Keratinocyte (primary cell): ENCODE measurements at regions not wholly inside any gene's neighbourhood (a gene's known extent, or its start where the extent isn't known, plus 50 kb on each side); places are given as distances from the start of the nearest gene placed in this dataset.

Experiments used
- DNase-seq: peaks from one replicate; pipeline ENCODE4 v3.0.0-alpha.2; 2011; ENCODE audit warnings: low read depth, missing footprints, low spot score
- FAIRE-seq: peaks from 2 replicates; lab custom pipeline; 2011; peaks lifted over from hg19 to GRCh38; lab: Jason Lieb, UNC
- H2AFZ ChIP-seq: 2 replicates; pipeline ENCODE4 v1.6.0; 2012; ENCODE audit warnings: low read length, control low read depth, inconsistent platforms; ENCODE audit not compliant: control insufficient read depth
- H3K27ac ChIP-seq: 2 replicates; pipeline ENCODE4 v1.5.1; 2011; ENCODE audit warnings: low read length; ENCODE audit not compliant: control insufficient read depth, insufficient read depth
- H3K27me3 ChIP-seq: 3 replicates; pipeline ENCODE4 v1.6.0; 2011; ENCODE audit warnings: low read length; ENCODE audit not compliant: control insufficient read depth, insufficient read depth; ENCODE audit errors: extremely low read depth
- H3K36me3 ChIP-seq, 2 experiments: 2 replicates in 1 of 2; 3 replicates in 1 of 2; pipeline ENCODE4 v1.5.1; 2011; ENCODE audit warnings: low read length in 2 of 2, mild to moderate bottlenecking in 1 of 2; ENCODE audit not compliant: control insufficient read depth in 2 of 2, insufficient read depth in 2 of 2; ENCODE audit errors: extremely low read depth in 1 of 2
- H3K4me1 ChIP-seq: 3 replicates; pipeline ENCODE4 v1.5.1; 2011; ENCODE audit warnings: low read length; ENCODE audit not compliant: control insufficient read depth, insufficient read depth; ENCODE audit errors: extremely low read depth
- H3K4me2 ChIP-seq: 3 replicates; pipeline ENCODE4 v1.6.0; 2011; ENCODE audit warnings: low read depth, low read length; ENCODE audit not compliant: control insufficient read depth, insufficient read depth; ENCODE audit errors: extremely low read depth
- H3K4me3 ChIP-seq, 3 experiments: fragments of 200-600 bp in 1 of 3; sonication (generic) in 1 of 3; 2 replicates in 2 of 3; 3 replicates in 1 of 3; pipeline ENCODE4 v1.5.1; 2011 to 2016; ENCODE audit warnings: low read length in 3 of 3, mild to moderate bottlenecking in 3 of 3, control low read depth in 2 of 3, inconsistent platforms in 1 of 3, low read depth in 1 of 3, mixed read lengths in 1 of 3, mixed run types in 1 of 3, moderate library complexity in 1 of 3; ENCODE audit not compliant: control insufficient read depth in 2 of 3, insufficient read depth in 2 of 3; ENCODE audit errors: extremely low read depth in 1 of 3
- H3K79me2 ChIP-seq: 2 replicates; pipeline ENCODE4 v1.6.0; 2012; ENCODE audit warnings: low read length; ENCODE audit not compliant: control insufficient read depth, insufficient read depth
- H3K9ac ChIP-seq: 3 replicates; pipeline ENCODE4 v1.6.0; 2011; ENCODE audit warnings: low read length; ENCODE audit not compliant: control insufficient read depth, insufficient read depth; ENCODE audit errors: extremely low read depth
- H3K9me1 ChIP-seq: 3 replicates; pipeline ENCODE4 v1.6.0; 2011; ENCODE audit warnings: low read length; ENCODE audit not compliant: control insufficient read depth, insufficient read depth; ENCODE audit errors: extremely low read depth
- H3K9me3 ChIP-seq: 2 replicates; pipeline ENCODE4 v1.5.1; 2012; ENCODE audit warnings: low read depth, low read length; ENCODE audit not compliant: control insufficient read depth
- H4K20me1 ChIP-seq: 3 replicates; pipeline ENCODE4 v1.6.0; 2011; ENCODE audit warnings: low read length; ENCODE audit not compliant: control insufficient read depth, insufficient read depth; ENCODE audit errors: extremely low read depth
- EZH2 ChIP-seq: IDR thresholded peaks from one replicate; pipeline ENCODE4 v1.6.1; 2012; ENCODE audit warnings: inconsistent platforms, mild to moderate bottlenecking, low read length, moderate library complexity
- dilution Hi-C: fragments of 300-500 bp; cut with MboI; formaldehyde crosslinking; loops from one replicate; pipeline ENCODE4 v1.7.0; 2020; ENCODE audit warnings: low sequenced_read_pairs; ENCODE audit not compliant: extremely low pct_ligation_motif_present
- TF ChIP-seq, protein P1 (sequence below), 3 experiments: IDR thresholded peaks in 1 of 3; conservative IDR thresholded peaks in 1 of 3; optimal IDR thresholded peaks in 1 of 3; 2 replicates in 2 of 3; 3 replicates in 1 of 3; pipeline versions ENCODE3 to v1.5.1; 2011; ENCODE audit warnings: low read length in 3 of 3, mild to moderate bottlenecking in 3 of 3, moderate library complexity in 2 of 3, control low read depth in 1 of 3, inconsistent platforms in 1 of 3; ENCODE audit not compliant: insufficient read depth in 2 of 3; ENCODE audit errors: extremely low read depth in 1 of 3

DNA sequence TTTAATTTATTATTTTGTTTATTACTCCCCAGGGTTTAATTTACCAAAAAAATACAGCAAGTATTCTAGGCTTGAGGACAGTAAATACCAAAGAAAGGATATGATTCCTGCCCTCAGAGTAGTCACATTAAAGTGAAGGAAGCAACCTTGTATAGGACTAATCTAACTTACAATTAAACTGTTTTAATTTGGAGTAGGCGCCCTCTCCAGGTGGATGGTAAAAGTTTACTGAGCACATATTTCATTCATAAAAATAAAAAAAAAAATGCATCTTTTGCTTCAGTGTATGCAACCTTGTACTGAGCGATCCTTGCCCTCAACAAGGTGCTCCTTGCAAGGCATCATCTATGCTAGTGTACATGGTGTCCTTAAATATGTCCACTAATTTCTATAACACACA lies 72.0 kb upstream of the MAGEB16 start:
- dilution Hi-C loops, result no loop called here
- H3K9me3 ChIP-seq, result no peaks in the 10 kb centered on the region
- no peak overlapping the region for H3K9ac ChIP-seq
- H2AFZ ChIP-seq, result no peak overlapping the region
- H3K27ac ChIP-seq, result no peak overlapping the region
- FAIRE-seq, result no peak
- no peak for TF ChIP-seq EZH2
- TF ChIP-seq, protein P1, sequence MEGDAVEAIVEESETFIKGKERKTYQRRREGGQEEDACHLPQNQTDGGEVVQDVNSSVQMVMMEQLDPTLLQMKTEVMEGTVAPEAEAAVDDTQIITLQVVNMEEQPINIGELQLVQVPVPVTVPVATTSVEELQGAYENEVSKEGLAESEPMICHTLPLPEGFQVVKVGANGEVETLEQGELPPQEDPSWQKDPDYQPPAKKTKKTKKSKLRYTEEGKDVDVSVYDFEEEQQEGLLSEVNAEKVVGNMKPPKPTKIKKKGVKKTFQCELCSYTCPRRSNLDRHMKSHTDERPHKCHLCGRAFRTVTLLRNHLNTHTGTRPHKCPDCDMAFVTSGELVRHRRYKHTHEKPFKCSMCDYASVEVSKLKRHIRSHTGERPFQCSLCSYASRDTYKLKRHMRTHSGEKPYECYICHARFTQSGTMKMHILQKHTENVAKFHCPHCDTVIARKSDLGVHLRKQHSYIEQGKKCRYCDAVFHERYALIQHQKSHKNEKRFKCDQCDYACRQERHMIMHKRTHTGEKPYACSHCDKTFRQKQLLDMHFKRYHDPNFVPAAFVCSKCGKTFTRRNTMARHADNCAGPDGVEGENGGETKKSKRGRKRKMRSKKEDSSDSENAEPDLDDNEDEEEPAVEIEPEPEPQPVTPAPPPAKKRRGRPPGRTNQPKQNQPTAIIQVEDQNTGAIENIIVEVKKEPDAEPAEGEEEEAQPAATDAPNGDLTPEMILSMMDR (optimal IDR thresholded peaks at IDR 0.05 in 1 of 3, IDR thresholded peaks at IDR 0.05 in 1 of 3, conservative IDR thresholded peaks at IDR 0.05 in 1 of 3; ENCODE audit: extremely low read depth in 1 of 3, insufficient read depth in 2 of 3, low read length in 3 of 3), result peak in 2 of 3 experiments; percentile 16 to 50
- no peaks in the 10 kb centered on the region for H3K4me1 ChIP-seq
- no peaks in the 10 kb centered on the region for H3K27me3 ChIP-seq
- no peaks in the 10 kb centered on the region for H3K9me1 ChIP-seq
- no peaks in the 10 kb centered on the region for H4K20me1 ChIP-seq
- H3K4me3 ChIP-seq, result no peak overlapping the region
- no peak for DNase-seq
- no peaks in the 10 kb centered on the region for H3K79me2 ChIP-seq
- H3K4me2 ChIP-seq, result no peak overlapping the region
- no peaks in the 10 kb centered on the region for H3K36me3 ChIP-seq

DNA sequence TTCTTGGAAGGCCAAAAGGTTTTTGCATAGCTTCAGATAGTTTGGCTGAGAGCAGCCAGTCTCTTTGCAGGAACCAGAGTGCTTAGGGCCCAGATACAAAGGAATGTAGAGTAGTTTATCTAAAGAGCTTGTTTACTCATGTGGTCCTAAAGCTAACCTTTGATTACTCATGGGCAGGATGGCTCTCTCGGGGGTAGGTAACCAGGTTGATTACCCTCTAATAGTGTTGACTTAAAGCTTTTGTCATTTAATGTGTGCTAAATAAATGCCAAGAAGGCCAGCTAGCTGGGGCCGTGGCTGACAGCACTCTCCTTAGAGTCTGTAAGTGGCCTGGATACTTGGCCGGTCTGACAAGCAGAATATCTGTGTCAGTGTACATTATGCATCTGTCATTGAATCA lies 69.7 kb upstream of the MAGEB16 start:
- H3K9me1 ChIP-seq, result no peaks in the 10 kb centered on the region
- no peak for FAIRE-seq
- no peaks in the 10 kb centered on the region for H4K20me1 ChIP-seq
- no peaks in the 10 kb centered on the region for H3K4me1 ChIP-seq
- no peaks in the 10 kb centered on the region for H3K79me2 ChIP-seq
- H3K27me3 ChIP-seq, result no peaks in the 10 kb centered on the region
- no peaks in the 10 kb centered on the region for H3K9me3 ChIP-seq
- H3K9ac ChIP-seq, result no peak overlapping the region
- H3K4me3 ChIP-seq, result no peak overlapping the region
- TF ChIP-seq, protein P1 (optimal IDR thresholded peaks at IDR 0.05 in 1 of 3, IDR thresholded peaks at IDR 0.05 in 1 of 3, conservative IDR thresholded peaks at IDR 0.05 in 1 of 3; ENCODE audit: extremely low read depth in 1 of 3, insufficient read depth in 2 of 3, low read length in 3 of 3), result no peak
- no peak for TF ChIP-seq EZH2
- H2AFZ ChIP-seq, result no peak overlapping the region
- H3K4me2 ChIP-seq, result no peak overlapping the region
- DNase-seq, result no peak
- H3K27ac ChIP-seq, result no peak overlapping the region
- H3K36me3 ChIP-seq, result no peaks in the 10 kb centered on the region
- dilution Hi-C loops, result no loop called here
